ES-I3 (cell line): ENCODE measurements at regions not wholly inside any gene's neighbourhood (a gene's known extent, or its start where the extent isn't known, plus 50 kb on each side); places are given as distances from the start of the nearest gene placed in this dataset.

ENCODE experiments used
- H3K36me3 ChIP-seq: 2 replicates; pipeline ENCODE4 v1.6.1; 2013; ENCODE audit warnings: mild to moderate bottlenecking, low read length, control low read depth, moderate library complexity; ENCODE audit not compliant: insufficient read depth
- H3K4me1 ChIP-seq: 2 replicates; pipeline ENCODE4 v1.6.1; 2013; ENCODE audit warnings: mild to moderate bottlenecking, control low read depth, low read length; ENCODE audit not compliant: insufficient read depth
- H3K9ac ChIP-seq: 2 replicates; pipeline ENCODE4 v1.6.1; 2013; ENCODE audit warnings: low read depth, mild to moderate bottlenecking, low read length, moderate library complexity
- H3K9me3 ChIP-seq: 2 replicates; pipeline ENCODE4 v1.6.1; 2013; ENCODE audit warnings: mild to moderate bottlenecking, low read length, moderate library complexity; ENCODE audit not compliant: control insufficient read depth, insufficient read depth

GRCh38 chr2:181760521-181760920 is 80.2 kb upstream of the NEUROD1 start:
- Histone ChIP-seq H3K36me3 (no peaks in the 10 kb centered on the region), H3K9me3 (no peaks in the 10 kb centered on the region; the same call in 1 of the 2 replicates), H3K4me1 (no peaks in the 10 kb centered on the region), H3K9ac (no peak overlapping the region)

DNA sequence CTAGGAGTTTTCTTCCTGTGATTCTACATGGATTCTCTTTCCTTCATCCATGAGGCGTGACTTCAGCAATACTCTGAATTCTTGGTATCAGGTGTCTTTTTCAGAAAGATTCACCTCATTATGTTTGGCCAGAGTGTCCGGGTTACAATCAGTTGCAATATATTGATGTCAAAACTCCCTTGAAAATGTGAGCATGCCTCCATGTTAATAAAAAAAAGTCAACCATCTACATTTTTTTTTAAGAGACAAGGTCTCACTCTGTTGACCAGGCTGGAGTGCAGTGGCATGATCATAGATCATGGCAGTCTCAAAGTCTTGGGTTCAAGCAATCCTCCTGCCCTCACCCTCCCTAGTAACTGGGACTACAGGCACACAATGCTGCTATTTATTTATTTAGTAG is 80.9 kb upstream of the NEUROD1 start:
- Histone ChIP-seq H3K36me3 (no peaks in the 10 kb centered on the region), H3K9me3 (no peaks in the 10 kb centered on the region; the same call in 1 of the 2 replicates), H3K9ac (no peak overlapping the region), H3K4me1 (no peaks in the 10 kb centered on the region)

DNA sequence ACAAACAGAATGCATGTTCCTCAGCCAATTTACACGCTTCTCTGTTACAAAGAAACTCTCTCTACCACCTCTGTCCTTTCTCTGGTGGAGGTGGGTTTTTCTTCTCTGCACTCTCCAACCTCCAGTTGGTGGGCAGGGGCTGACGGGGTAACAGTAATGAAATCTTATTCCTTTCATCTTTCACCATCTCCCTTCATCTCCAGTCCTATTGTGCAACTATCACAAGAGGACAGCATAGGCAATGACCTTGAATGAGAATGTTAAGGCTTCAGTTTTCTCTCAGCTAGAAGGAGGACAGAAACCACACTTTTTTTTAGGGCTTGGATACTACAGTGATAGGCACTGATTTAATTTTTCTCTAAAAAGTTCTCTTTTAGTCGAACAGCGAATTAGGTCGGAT is 81.7 kb upstream of the NEUROD1 start:
- Histone ChIP-seq H3K9me3 (no peaks in the 10 kb centered on the region; the same call in 1 of the 2 replicates), H3K9ac (no peak overlapping the region), H3K4me1 (no peaks in the 10 kb centered on the region), H3K36me3 (no peaks in the 10 kb centered on the region)

DNA sequence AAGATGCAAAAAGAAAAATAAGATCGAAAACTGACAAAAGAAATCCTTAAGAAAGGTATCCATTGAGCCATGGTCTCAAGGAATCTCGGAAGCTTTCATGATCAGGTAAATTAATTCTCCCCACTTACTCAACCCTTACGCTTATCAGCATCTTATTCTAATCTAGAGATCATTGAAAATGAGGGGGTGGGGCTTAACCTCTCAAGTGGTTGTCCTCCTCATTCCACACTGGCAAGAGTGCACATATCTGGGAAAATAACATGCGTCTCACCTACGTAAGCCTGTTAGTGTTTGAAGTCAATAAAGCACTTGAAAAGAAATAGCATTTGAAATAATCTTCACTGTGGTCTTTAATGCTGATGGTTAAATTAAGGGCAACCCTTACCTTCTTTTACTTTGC is 82.5 kb upstream of the NEUROD1 start:
- Histone ChIP-seq H3K9me3 (no peaks in the 10 kb centered on the region; the same call in 1 of the 2 replicates), H3K36me3 (no peaks in the 10 kb centered on the region), H3K4me1 (no peaks in the 10 kb centered on the region)

DNA sequence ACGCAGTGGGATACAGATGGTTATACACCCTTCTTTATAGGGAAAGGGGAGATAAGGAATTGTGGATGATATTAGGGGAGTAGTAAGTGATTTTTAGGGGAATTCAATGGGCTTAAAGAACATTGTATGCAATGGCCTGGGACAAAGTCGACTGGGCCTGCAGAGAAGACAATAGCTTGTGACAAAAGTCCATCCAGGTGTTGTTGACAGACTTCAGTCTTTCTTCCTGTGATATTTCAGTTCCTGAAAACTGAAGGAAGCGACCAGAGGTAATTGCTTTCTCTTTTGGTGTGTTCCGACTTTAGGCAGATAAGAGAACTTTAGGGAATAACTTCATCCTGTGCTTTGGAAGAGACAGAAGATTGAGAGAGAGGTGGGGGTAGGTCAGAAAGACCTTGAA is 83.1 kb upstream of the NEUROD1 start:
- no peaks in the 10 kb centered on the region for H3K36me3 ChIP-seq
- H3K9me3 ChIP-seq: no peaks in the 10 kb centered on the region; the same call in 1 of the 2 replicates
- H3K9ac ChIP-seq: no peak overlapping the region
- H3K4me1 ChIP-seq: no peaks in the 10 kb centered on the region

More for the DNA sequence above, 82.5 kb upstream of the NEUROD1 start:
- H3K9ac ChIP-seq: no peak overlapping the region

- H3K9me3 ChIP-seq: no peaks in the 10 kb centered on the region; the same call in 1 of the 2 replicates
- H3K9ac ChIP-seq: no peak overlapping the region
- no peaks in the 10 kb centered on the region for H3K36me3 ChIP-seq
- no peaks in the 10 kb centered on the region for H3K4me1 ChIP-seq
These were observed 84.0 kb upstream of the NEUROD1 start for GRCh38 chr2:181764095-181764963.

DNA sequence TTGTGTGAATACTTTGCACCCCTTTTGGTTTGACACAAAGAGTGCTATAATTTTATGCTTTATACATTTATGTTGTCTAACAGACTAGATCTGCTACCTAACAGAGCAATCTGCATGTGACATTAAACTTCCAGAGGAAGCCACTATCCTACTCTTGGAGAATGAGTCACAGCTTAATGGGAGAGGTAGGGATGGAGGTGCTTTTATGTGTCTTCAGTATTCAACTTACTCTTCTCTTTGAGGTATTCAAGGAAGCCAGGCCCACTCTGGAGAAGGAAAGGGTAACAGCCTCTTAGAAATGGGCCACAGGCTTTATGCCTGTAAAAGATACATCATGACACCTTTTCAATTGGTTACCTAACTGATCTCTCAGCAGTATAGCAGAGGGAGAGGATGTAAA is 85.8 kb upstream of the NEUROD1 start:
- Histone ChIP-seq H3K9me3 (no peaks in the 10 kb centered on the region; the same call in 1 of the 2 replicates), H3K36me3 (no peaks in the 10 kb centered on the region), H3K9ac (no peak overlapping the region), H3K4me1 (no peaks in the 10 kb centered on the region)

DNA sequence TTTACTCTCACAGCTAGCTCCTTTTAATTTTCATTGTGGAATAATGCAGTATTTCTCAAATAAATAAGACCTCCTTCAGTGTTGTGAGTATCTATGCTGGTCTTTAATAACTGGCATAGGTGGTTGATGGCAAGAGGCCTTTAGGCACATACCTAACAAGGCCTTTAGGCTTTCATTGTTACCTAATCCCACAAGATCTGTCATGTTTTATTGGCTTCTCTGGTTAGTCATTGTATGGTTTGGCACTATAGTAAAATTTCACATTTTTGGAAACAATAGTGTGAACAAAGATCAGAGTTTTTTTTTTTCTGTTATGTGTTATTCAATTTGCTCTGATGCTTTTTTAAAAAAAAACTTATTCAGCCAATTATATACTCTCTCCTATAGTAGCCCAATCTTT is 89.8 kb upstream of the NEUROD1 start:
- no peaks in the 10 kb centered on the region for H3K4me1 ChIP-seq
- H3K9me3 ChIP-seq: no peaks in the 10 kb centered on the region
- no peaks in the 10 kb centered on the region for H3K36me3 ChIP-seq
- H3K9ac ChIP-seq: no peak overlapping the region

- Histone ChIP-seq H3K9me3 (no peaks in the 10 kb centered on the region), H3K36me3 (no peaks in the 10 kb centered on the region), H3K9ac (no peak overlapping the region), H3K4me1 (no peaks in the 10 kb centered on the region)
These were observed 91.0 kb upstream of the NEUROD1 start for GRCh38 chr2:181771356-181771755.

DNA sequence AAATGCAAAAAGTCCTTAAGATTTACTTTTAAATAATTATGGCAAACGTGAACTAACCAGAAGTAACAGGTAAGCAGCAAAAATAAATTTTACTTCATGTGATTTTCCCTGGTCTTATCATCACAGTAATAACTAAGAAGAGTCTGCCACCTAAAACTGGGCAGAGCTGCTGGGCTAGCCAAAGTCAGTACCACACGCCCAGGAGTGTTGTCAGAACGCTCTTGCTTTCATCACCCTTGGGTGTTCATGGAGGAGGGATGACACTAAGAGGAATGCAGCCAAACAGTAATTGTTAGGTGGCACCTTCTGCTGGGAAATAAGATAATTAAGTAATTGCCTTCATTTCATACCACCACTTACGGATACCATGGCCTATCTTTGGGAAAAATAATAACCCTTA is 92.0 kb upstream of the NEUROD1 start:
- Histone ChIP-seq H3K36me3 (no peaks in the 10 kb centered on the region), H3K4me1 (no peaks in the 10 kb centered on the region), H3K9me3 (no peaks in the 10 kb centered on the region), H3K9ac (no peak overlapping the region)

- Histone ChIP-seq H3K4me1 (no peaks in the 10 kb centered on the region), H3K9me3 (no peaks in the 10 kb centered on the region), H3K9ac (no peak overlapping the region), H3K36me3 (no peaks in the 10 kb centered on the region)
These were observed 92.5 kb upstream of the NEUROD1 start for GRCh38 chr2:181772777-181773176.

DNA sequence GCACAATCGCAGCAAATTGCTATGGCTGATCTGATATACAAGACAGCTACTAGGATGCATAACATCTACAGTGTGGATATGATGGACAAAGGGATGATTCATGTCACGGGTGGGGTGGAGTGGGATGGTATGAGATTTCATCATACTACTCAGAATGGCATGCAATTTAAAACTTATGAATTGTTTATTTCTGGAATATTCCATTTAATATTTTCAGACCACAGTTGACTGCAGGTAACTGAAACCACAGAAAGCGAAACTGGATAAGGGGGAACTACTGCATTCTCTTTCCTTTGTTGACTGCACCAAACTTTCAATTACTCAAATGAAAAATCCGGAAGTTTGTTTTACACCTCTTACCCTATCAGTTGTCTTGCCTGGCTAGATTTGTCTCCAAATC is 94.4 kb upstream of the NEUROD1 start:
- no peak overlapping the region for H3K9ac ChIP-seq
- no peaks in the 10 kb centered on the region for H3K36me3 ChIP-seq
- H3K9me3 ChIP-seq: no peaks in the 10 kb centered on the region
- H3K4me1 ChIP-seq: peaks cover 1% of the 10 kb centered on the region; the same call in 1 of the 2 replicates

DNA sequence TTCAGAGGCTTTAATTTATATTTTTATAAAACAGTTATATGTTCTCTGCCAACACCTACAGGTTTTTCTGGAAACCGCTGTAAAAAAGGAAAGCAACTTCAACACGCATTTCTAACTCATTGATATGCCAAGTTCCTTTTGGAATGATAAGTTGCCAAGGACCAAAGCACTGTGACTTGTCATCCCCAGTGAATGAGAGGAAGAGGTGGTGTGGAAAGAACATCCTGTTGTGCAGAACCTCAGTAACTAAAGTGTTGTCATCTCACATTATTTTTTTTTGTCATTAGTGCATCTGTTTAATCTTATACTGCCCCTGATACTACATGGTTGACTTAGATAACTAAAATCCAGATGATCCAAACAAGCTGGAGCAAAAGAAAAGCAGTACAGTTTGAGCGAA is 96.0 kb upstream of the NEUROD1 start:
- Histone ChIP-seq H3K9ac (no peak overlapping the region), H3K9me3 (no peaks in the 10 kb centered on the region), H3K4me1 (peaks cover 8% of the 10 kb centered on the region; the same call in 1 of the 2 replicates), H3K36me3 (no peaks in the 10 kb centered on the region)

DNA sequence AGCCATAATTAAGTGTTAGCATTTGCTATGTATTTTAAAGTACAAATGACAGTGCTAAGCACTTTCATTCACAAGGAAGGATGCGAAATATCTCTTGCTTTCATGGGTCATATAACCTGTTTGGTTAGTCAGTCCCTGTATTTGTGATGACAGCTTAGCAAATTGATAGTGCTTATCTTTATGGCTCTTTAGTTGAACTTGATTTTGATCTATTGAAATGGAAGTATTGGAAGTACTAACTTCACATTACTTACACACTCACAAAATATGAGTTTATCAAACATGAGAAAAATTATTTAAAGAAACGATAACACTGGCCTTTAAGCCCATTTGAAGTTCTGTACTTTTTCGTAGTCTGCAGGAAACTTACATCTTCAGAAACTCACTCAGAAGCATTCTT is 97.4 kb upstream of the NEUROD1 start:
- Histone ChIP-seq H3K36me3 (no peaks in the 10 kb centered on the region), H3K9me3 (no peaks in the 10 kb centered on the region), H3K4me1 (peaks cover 8% of the 10 kb centered on the region; the same call in 1 of the 2 replicates), H3K9ac (no peak overlapping the region)

GRCh38 chr2:181778621-181779201 is 98.4 kb upstream of the NEUROD1 start:
- Histone ChIP-seq H3K9me3 (no peaks in the 10 kb centered on the region), H3K36me3 (no peaks in the 10 kb centered on the region), H3K4me1 (peaks cover 8% of the 10 kb centered on the region; the same call in 1 of the 2 replicates), H3K9ac (no peak overlapping the region)
